Upper lobe of left lung (tissue), 4 donors: ENCODE measurements at regions not wholly inside any gene's neighbourhood (a gene's known extent, or its start where the extent isn't known, plus 50 kb on each side); places are given as distances from the start of the nearest gene placed in this dataset.

Experiments used
- CTCF ChIP-seq, 6 experiments: fragments of 450-650 bp in 4 of 6; fragments of 200-600 bp in 2 of 6; sonication (generic) in 2 of 6; IDR thresholded peaks; one replicate each; pipeline ENCODE4 v1.5.1; 2016 to 2019; ENCODE audit warnings: antibody characterized with exemption in 6 of 6
- POLR2A ChIP-seq, 4 donors: fragments of 450-650 bp; IDR thresholded peaks; one replicate each; pipeline ENCODE4 v1.5.1; 2016 to 2017; ENCODE audit warnings: antibody characterized with exemption in 4 of 4, mild to moderate bottlenecking in 2 of 4
- POLR2AphosphoS5 ChIP-seq, 2 donors: sonication (generic); formaldehyde crosslinking; IDR thresholded peaks; one replicate each; pipeline ENCODE4 v1.5.1; 2017; ENCODE audit warnings: antibody characterized with exemption in 2 of 2

- TF ChIP-seq CTCF (IDR thresholded peaks at IDR 0.05), result no peak
- no peak for TF ChIP-seq POLR2A (IDR thresholded peaks at IDR 0.05)
- no peak for TF ChIP-seq POLR2AphosphoS5 (IDR thresholded peaks at IDR 0.05)
Observed at GRCh38 chr3:18780959-18781358, 355.8 kb upstream of the SATB1 start.
